ENCODE measurements at regions not wholly inside any gene's neighbourhood (a gene's known extent, or its start where the extent isn't known, plus 50 kb on each side); places are given as distances from the start of the nearest gene placed in this dataset.

- no peak for TF ChIP-seq CTCF (conservative IDR thresholded peaks at IDR 0.05; ENCODE audit: low read depth, low read length)
- TF ChIP-seq EZH2 (IDR thresholded peaks at IDR 0.05; ENCODE audit: borderline replicate concordance, low read depth, low read length, poor library complexity, severe bottlenecking), result no peak
- DNase-seq (ENCODE audit: low spot score), result no peak
- Histone ChIP-seq H3K9me3 (ENCODE audit: low read depth, low read length, poor library complexity, severe bottlenecking) (no peaks in the 10 kb centered on the region), H3K4me3 (ENCODE audit: low read depth, low read length, poor library complexity, severe bottlenecking) (no peak overlapping the region), H3K27ac (ENCODE audit: low read depth, low read length, poor library complexity, severe bottlenecking) (no peak overlapping the region), H3K36me3 (ENCODE audit: insufficient read depth, low read length, poor library complexity, severe bottlenecking) (no peaks in the 10 kb centered on the region), H3K4me1 (ENCODE audit: insufficient read depth, low read length, poor library complexity, severe bottlenecking) (no peaks in the 10 kb centered on the region), H3K27me3 (replicated peaks; ENCODE audit: insufficient read depth, low read depth, low read length, poor library complexity) (no peaks in the 10 kb centered on the region)
- ChIA-PET CTCF (no interaction called here), POLR2A (ENCODE audit: low non-redundant PET) (no interaction called here)
- BruUV-seq (replicated peaks), result no TSS peak
- intact Hi-C loops (cut with micrococcal nuclease; ENCODE audit: unreplicated experiment), result no loop called here
Measured at GRCh38 chr5:6979061-6979460, 265.8 kb downstream of the TENT4A start.

DNA sequence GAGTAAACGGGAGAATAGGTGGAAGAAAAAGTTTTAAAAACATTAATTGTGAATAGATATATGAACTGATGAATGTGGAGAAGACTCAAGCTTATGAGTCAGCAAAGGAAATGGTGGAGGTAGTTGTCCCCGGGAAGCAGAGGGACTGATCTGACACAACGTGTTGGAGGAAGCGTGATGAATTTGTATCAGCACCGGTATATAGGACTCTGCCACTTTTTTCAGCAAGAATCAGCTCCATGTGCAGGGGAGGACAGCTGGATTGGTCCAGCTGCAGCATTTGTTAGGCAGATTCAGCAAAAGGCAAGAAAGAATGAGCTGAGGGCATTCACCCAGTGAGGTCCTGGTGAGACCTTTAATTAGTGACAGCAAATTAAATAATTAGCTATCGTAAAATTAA lies 276.0 kb downstream of the TENT4A start:
- no TSS peak for BruUV-seq (replicated peaks)
- no peaks in the 10 kb centered on the region for H3K4me1 ChIP-seq (ENCODE audit: insufficient read depth, low read length, poor library complexity, severe bottlenecking)
- CTCF ChIA-PET, result no interaction called here
- no peak overlapping the region for H3K4me3 ChIP-seq (ENCODE audit: low read depth, low read length, poor library complexity, severe bottlenecking)
- peaks cover 9% of the 10 kb centered on the region for H3K27me3 ChIP-seq (replicated peaks; ENCODE audit: insufficient read depth, low read depth, low read length, poor library complexity)
- H3K36me3 ChIP-seq (ENCODE audit: insufficient read depth, low read length, poor library complexity, severe bottlenecking), result no peaks in the 10 kb centered on the region
- POLR2A ChIA-PET (ENCODE audit: low non-redundant PET), result no interaction called here
- no peak for DNase-seq (ENCODE audit: low spot score)
- H3K9me3 ChIP-seq (ENCODE audit: low read depth, low read length, poor library complexity, severe bottlenecking), result no peaks in the 10 kb centered on the region
- intact Hi-C loops (cut with micrococcal nuclease; ENCODE audit: unreplicated experiment), result no loop called here
- H3K27ac ChIP-seq (ENCODE audit: low read depth, low read length, poor library complexity, severe bottlenecking), result no peak overlapping the region
- TF ChIP-seq EZH2 (IDR thresholded peaks at IDR 0.05; ENCODE audit: borderline replicate concordance, low read depth, low read length, poor library complexity, severe bottlenecking), result no peak
- no peak for TF ChIP-seq CTCF (conservative IDR thresholded peaks at IDR 0.05; ENCODE audit: low read depth, low read length)

DNA sequence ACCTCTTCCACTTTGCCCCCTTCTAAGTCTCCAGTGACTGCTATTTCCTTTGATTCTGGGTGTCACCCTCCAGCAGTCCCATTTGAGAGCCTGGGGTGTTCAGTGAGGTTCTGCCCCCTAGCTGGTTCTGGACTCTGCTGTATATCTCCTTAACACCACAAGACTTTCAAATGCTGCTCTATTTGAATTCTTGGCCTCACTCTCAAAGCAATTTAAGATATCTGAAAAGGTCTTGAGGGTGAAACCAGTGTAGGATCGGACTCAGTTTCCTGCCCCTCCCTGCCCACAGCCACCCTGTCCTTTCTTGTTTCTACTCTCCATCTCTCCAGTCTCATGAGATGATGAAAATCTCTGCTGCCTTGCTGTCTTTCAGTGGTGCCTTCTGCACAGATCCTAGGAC lies 280.9 kb downstream of the TENT4A start:
- H3K36me3 ChIP-seq (ENCODE audit: insufficient read depth, low read length, poor library complexity, severe bottlenecking), result no peaks in the 10 kb centered on the region
- intact Hi-C loops (cut with micrococcal nuclease; ENCODE audit: unreplicated experiment), result no loop called here
- CTCF ChIA-PET, result no interaction called here
- H3K4me3 ChIP-seq (ENCODE audit: low read depth, low read length, poor library complexity, severe bottlenecking), result no peak overlapping the region
- POLR2A ChIA-PET (ENCODE audit: low non-redundant PET), result no interaction called here
- DNase-seq (ENCODE audit: low spot score), result no peak
- no TSS peak for BruUV-seq (replicated peaks)
- H3K27ac ChIP-seq (ENCODE audit: low read depth, low read length, poor library complexity, severe bottlenecking), result no peak overlapping the region
- H3K27me3 ChIP-seq (replicated peaks; ENCODE audit: insufficient read depth, low read depth, low read length, poor library complexity), result peaks cover 13% of the 10 kb centered on the region
- TF ChIP-seq CTCF (conservative IDR thresholded peaks at IDR 0.05; ENCODE audit: low read depth, low read length), result no peak
- no peak for TF ChIP-seq EZH2 (IDR thresholded peaks at IDR 0.05; ENCODE audit: borderline replicate concordance, low read depth, low read length, poor library complexity, severe bottlenecking)
- H3K4me1 ChIP-seq (ENCODE audit: insufficient read depth, low read length, poor library complexity, severe bottlenecking), result no peaks in the 10 kb centered on the region
- H3K9me3 ChIP-seq (ENCODE audit: low read depth, low read length, poor library complexity, severe bottlenecking), result no peaks in the 10 kb centered on the region

All from A673 (cell line).